ENCODE measurements at regions not wholly inside any gene's neighbourhood (a gene's known extent, or its start where the extent isn't known, plus 50 kb on each side); places are given as distances from the start of the nearest gene placed in this dataset.

GRCh38 chr13:97122381-97122996 is 99.6 kb upstream of the MBNL2 start:
- TF ChIP-seq CTCF (IDR thresholded peaks at IDR 0.05; ENCODE audit: insufficient read depth, low read depth, low read length) (no peak), EZH2 (IDR thresholded peaks at IDR 0.05; ENCODE audit: insufficient read depth, low read length) (no peak)

All from astrocyte (in vitro differentiated cells and primary cell).